ENCODE measurements at regions not wholly inside any gene's neighbourhood (a gene's known extent, or its start where the extent isn't known, plus 50 kb on each side); places are given as distances from the start of the nearest gene placed in this dataset.

- Histone ChIP-seq H3K27me3 (ENCODE audit: insufficient read depth, poor library complexity, severe bottlenecking) (peaks cover 36% of the 10 kb centered on the region), H3K4me1 (ENCODE audit: insufficient read depth, poor library complexity, severe bottlenecking) (no peaks in the 10 kb centered on the region), H3K4me3 (ENCODE audit: severe bottlenecking) (no peak overlapping the region), H3K27ac (ENCODE audit: poor library complexity, severe bottlenecking) (no peak overlapping the region), H3K9me3 (ENCODE audit: severe bottlenecking) (no peaks in the 10 kb centered on the region), H3K36me3 (ENCODE audit: low read depth) (no peaks in the 10 kb centered on the region)
- no peak for ATAC-seq (ENCODE audit: low read depth)
- TF ChIP-seq CTCF (IDR thresholded peaks at IDR 0.05; ENCODE audit: poor library complexity, severe bottlenecking), result no peak
- no peak for DNase-seq (ENCODE audit: low spot score)
Measured at GRCh38 chr13:78784014-78784750, 125.2 kb upstream of the OBI1 start.

- Histone ChIP-seq H3K27me3 (ENCODE audit: insufficient read depth, poor library complexity, severe bottlenecking) (peaks cover 71% of the 10 kb centered on the region), H3K27ac (ENCODE audit: poor library complexity, severe bottlenecking) (no peak overlapping the region), H3K4me3 (ENCODE audit: severe bottlenecking) (no peak overlapping the region), H3K9me3 (ENCODE audit: severe bottlenecking) (no peaks in the 10 kb centered on the region), H3K36me3 (ENCODE audit: low read depth) (no peaks in the 10 kb centered on the region), H3K4me1 (ENCODE audit: insufficient read depth, poor library complexity, severe bottlenecking) (no peaks in the 10 kb centered on the region)
- ATAC-seq (ENCODE audit: low read depth) (no peak), DNase-seq (ENCODE audit: low spot score) (no peak)
- no peak for TF ChIP-seq CTCF (IDR thresholded peaks at IDR 0.05; ENCODE audit: poor library complexity, severe bottlenecking)
Measured at GRCh38 chr13:78780708-78781107, 121.8 kb upstream of the OBI1 start.

GRCh38 chr13:78779608-78780007 lies 120.7 kb upstream of the OBI1 start:
- Histone ChIP-seq H3K9me3 (ENCODE audit: severe bottlenecking) (no peaks in the 10 kb centered on the region), H3K36me3 (ENCODE audit: low read depth) (no peaks in the 10 kb centered on the region), H3K27me3 (ENCODE audit: insufficient read depth, poor library complexity, severe bottlenecking) (peaks cover 70% of the 10 kb centered on the region), H3K4me1 (ENCODE audit: insufficient read depth, poor library complexity, severe bottlenecking) (no peaks in the 10 kb centered on the region), H3K4me3 (ENCODE audit: severe bottlenecking) (no peak overlapping the region), H3K27ac (ENCODE audit: poor library complexity, severe bottlenecking) (no peak overlapping the region)
- no peak for TF ChIP-seq CTCF (IDR thresholded peaks at IDR 0.05; ENCODE audit: poor library complexity, severe bottlenecking)
- ATAC-seq (ENCODE audit: low read depth) (no peak), DNase-seq (ENCODE audit: low spot score) (no peak)

- no peak for DNase-seq (ENCODE audit: low spot score)
- H3K36me3 ChIP-seq (ENCODE audit: low read depth), result no peaks in the 10 kb centered on the region
- no peaks in the 10 kb centered on the region for H3K4me1 ChIP-seq (ENCODE audit: insufficient read depth, poor library complexity, severe bottlenecking)
- H3K4me3 ChIP-seq (ENCODE audit: severe bottlenecking), result no peak overlapping the region
- no peaks in the 10 kb centered on the region for H3K9me3 ChIP-seq (ENCODE audit: severe bottlenecking)
- ATAC-seq (ENCODE audit: low read depth), result no peak
- no peak for TF ChIP-seq CTCF (IDR thresholded peaks at IDR 0.05; ENCODE audit: poor library complexity, severe bottlenecking)
- H3K27ac ChIP-seq (ENCODE audit: poor library complexity, severe bottlenecking), result no peak overlapping the region
- peaks cover 66% of the 10 kb centered on the region for H3K27me3 ChIP-seq (ENCODE audit: insufficient read depth, poor library complexity, severe bottlenecking)
Measured at GRCh38 chr13:78777976-78778375, 119.0 kb upstream of the OBI1 start.

- Histone ChIP-seq H3K9me3 (ENCODE audit: severe bottlenecking) (no peaks in the 10 kb centered on the region), H3K4me3 (ENCODE audit: severe bottlenecking) (no peak overlapping the region), H3K27me3 (ENCODE audit: insufficient read depth, poor library complexity, severe bottlenecking) (peaks cover 62% of the 10 kb centered on the region), H3K27ac (ENCODE audit: poor library complexity, severe bottlenecking) (no peak overlapping the region), H3K36me3 (ENCODE audit: low read depth) (no peaks in the 10 kb centered on the region), H3K4me1 (ENCODE audit: insufficient read depth, poor library complexity, severe bottlenecking) (no peaks in the 10 kb centered on the region)
- DNase-seq (ENCODE audit: low spot score) (no peak), ATAC-seq (ENCODE audit: low read depth) (no peak)
- TF ChIP-seq CTCF (IDR thresholded peaks at IDR 0.05; ENCODE audit: poor library complexity, severe bottlenecking), result no peak
Measured at GRCh38 chr13:78777396-78777795, 118.4 kb upstream of the OBI1 start.

All from RWPE2 (cell line).